ENCODE measurements at regions not wholly inside any gene's neighbourhood (a gene's known extent, or its start where the extent isn't known, plus 50 kb on each side); places are given as distances from the start of the nearest gene placed in this dataset.
A peak's percentile ranks its signal among the peaks of the same experiment; 100 is the strongest.

- Histone ChIP-seq H3K23ac (ENCODE audit: insufficient read length) (no peak overlapping the region), H3K79me1 (ENCODE audit: low read depth, low read length) (no peaks in the 10 kb centered on the region), H2BK20ac (ENCODE audit: low read length) (no peak overlapping the region), H3K4me3 (ENCODE audit: extremely low read depth in 1 of 4, insufficient read depth in 2 of 4, low read depth in 3 of 4, low read length in 4 of 4) (no peak overlapping the region), H4K91ac (replicated peaks; ENCODE audit: insufficient read length, low read length) (no peak overlapping the region), H3K14ac (ENCODE audit: insufficient read length) (no peak overlapping the region), H2BK12ac (ENCODE audit: low read depth, low read length) (no peak overlapping the region), H2BK15ac (ENCODE audit: low read length) (no peak overlapping the region), H3K56ac (replicated peaks; ENCODE audit: insufficient read length, low read depth, low read length) (no peak overlapping the region), H3K9me3 (ENCODE audit: insufficient read depth in 2 of 2, low read depth in 1 of 2, low read length in 1 of 2) (no peaks in the 10 kb centered on the region), H3K36me3 (ENCODE audit: control insufficient read depth in 2 of 4, insufficient read depth in 4 of 4, low read length in 3 of 4) (no peaks in the 10 kb centered on the region), H3K18ac (ENCODE audit: extremely low read depth, low read length) (no peak overlapping the region), H3K79me2 (ENCODE audit: control insufficient read depth in 1 of 2, insufficient read depth in 2 of 2, low read length in 2 of 2) (no peaks in the 10 kb centered on the region), H2BK120ac (replicated peaks; ENCODE audit: low read depth, low read length) (no peak overlapping the region), H3K4me2 (ENCODE audit: insufficient read depth in 1 of 2, low read depth in 2 of 2, low read length in 2 of 2) (no peak overlapping the region), H3K4ac (replicated peaks; ENCODE audit: insufficient read length, low read depth, low read length) (no peak overlapping the region), H4K5ac (ENCODE audit: insufficient read length, low read depth, low read length) (no peak overlapping the region), H2BK5ac (ENCODE audit: low read depth, low read length) (no peak overlapping the region), H3K9ac (replicated peaks in 1 of 4; ENCODE audit: extremely low read depth in 1 of 4, low read depth in 3 of 4, low read length in 3 of 4) (no peak overlapping the region), H4K20me1 (replicated peaks in 1 of 2; ENCODE audit: control insufficient read depth in 1 of 2, insufficient read depth in 2 of 2, low read length in 2 of 2) (no peaks in the 10 kb centered on the region), H3K4me1 (replicated peaks in 1 of 4; ENCODE audit: control insufficient read depth in 3 of 4, insufficient read depth in 4 of 4, low read length in 3 of 4) (no peaks in the 10 kb centered on the region), H2AFZ (ENCODE audit: low read length) (peak overlapping the region; percentile 43; the same call in 1 of the 2 replicates), H2AK5ac (ENCODE audit: low read depth, low read length) (no peak overlapping the region), H3K23me2 (ENCODE audit: low read depth, low read length) (no peaks in the 10 kb centered on the region), H3K27me3 (replicated peaks in 1 of 4; ENCODE audit: control insufficient read depth in 3 of 4, extremely low read depth in 1 of 4, insufficient read depth in 3 of 4, low read length in 3 of 4) (no peaks in the 10 kb centered on the region), H4K8ac (ENCODE audit: extremely low read depth, insufficient read depth, low read length) (no peak overlapping the region), H3K27ac (ENCODE audit: low read depth, low read length) (no peak overlapping the region)
- no peak for DNase-seq (ENCODE audit: low read depth in 1 of 2, low spot score in 2 of 2)
- no peak for TF ChIP-seq BRCA1 (IDR thresholded peaks at IDR 0.05; ENCODE audit: low read depth, low read length)
- no peak for TF ChIP-seq CEBPB (IDR thresholded peaks at IDR 0.05; ENCODE audit: low read depth, low read length)
- TF ChIP-seq E2F6 (IDR thresholded peaks at IDR 0.05): no peak
- no peak for TF ChIP-seq RNF2 (IDR thresholded peaks at IDR 0.05; ENCODE audit: borderline replicate concordance, low read depth, low read length, missing control alignments, poor library complexity, severe bottlenecking)
- TF ChIP-seq POLR2AphosphoS5 (IDR thresholded peaks at IDR 0.05; ENCODE audit: low read depth, low read length): no peak
- no peak for TF ChIP-seq RAD21 (IDR thresholded peaks at IDR 0.05 in 1 of 2, conservative IDR thresholded peaks at IDR 0.05 in 1 of 2; ENCODE audit: low read depth in 2 of 2, low read length in 2 of 2)
- TF ChIP-seq HDAC2 (IDR thresholded peaks at IDR 0.05; ENCODE audit: borderline replicate concordance in 1 of 2, low read depth in 2 of 2, low read length in 2 of 2): no peak
- POLR2A ChIA-PET (ENCODE audit: partially characterized antibody): no interaction called here
- WGBS, 2 experiments (ENCODE audit: extremely low coverage in 1 of 2, insufficient coverage in 1 of 2, insufficient read length in 1 of 2, insufficient replicate concordance in 2 of 2, low coverage in 1 of 2, low lambda C conversion rate in 2 of 2, missing lambda C conversion rate in 1 of 2): 79% methylated on average over 7 of the region's 7 CpGs; no CpG with 5 or more reads in 1 of the 2 experiments
- CTCF ChIA-PET (ENCODE audit: partially characterized antibody): interaction anchor here (0.9 kb wide), 1 partner anchor 375 kb away, joined by 3 read pairs; no protein-coding TSS in a partner anchor
- no peak for FAIRE-seq
Observed at GRCh38 chr18:51915176-51915575, 424.8 kb upstream of the DCC start.
